NCI-H1092 treated with DMSO at 0.1 percent for 48 hours (cell line): ENCODE measurements at regions not wholly inside any gene's neighbourhood (a gene's known extent, or its start where the extent isn't known, plus 50 kb on each side); places are given as distances from the start of the nearest gene placed in this dataset.
"Not testable (repeated sequence)": the region's sequence is repeated elsewhere in the genome, so short reads cannot be mapped to it uniquely, and the experiment has no call there.

Source experiments
- DNase-seq: peaks from one replicate; lab custom pipeline; 2025; lab: John Stamatoyannopoulos, UW

DNA sequence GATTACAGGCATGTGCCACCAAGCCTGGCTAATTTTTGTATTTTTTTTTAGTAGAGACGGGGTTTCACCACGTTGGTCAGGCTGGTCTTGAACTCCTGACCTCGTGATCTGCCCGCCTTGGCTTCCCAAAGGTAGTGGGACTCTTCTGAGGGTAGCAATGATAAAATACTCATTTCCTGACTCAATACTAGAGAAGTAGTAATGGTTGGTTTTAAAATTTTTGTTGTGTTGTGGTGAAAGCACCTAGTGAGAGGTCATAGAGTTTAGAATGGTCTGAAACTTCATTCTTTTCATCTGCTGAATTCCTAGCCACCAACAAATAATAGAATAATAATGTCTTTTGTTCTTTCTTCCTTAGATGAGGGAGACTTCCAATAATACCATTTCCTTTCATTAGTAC lies 422.1 kb downstream of the PSAT1 start:
- DNase-seq = not testable (repeated sequence)

- DNase-seq = no peak
These were observed 428.0 kb downstream of the PSAT1 start for GRCh38 chr9:78724896-78725295.

DNA sequence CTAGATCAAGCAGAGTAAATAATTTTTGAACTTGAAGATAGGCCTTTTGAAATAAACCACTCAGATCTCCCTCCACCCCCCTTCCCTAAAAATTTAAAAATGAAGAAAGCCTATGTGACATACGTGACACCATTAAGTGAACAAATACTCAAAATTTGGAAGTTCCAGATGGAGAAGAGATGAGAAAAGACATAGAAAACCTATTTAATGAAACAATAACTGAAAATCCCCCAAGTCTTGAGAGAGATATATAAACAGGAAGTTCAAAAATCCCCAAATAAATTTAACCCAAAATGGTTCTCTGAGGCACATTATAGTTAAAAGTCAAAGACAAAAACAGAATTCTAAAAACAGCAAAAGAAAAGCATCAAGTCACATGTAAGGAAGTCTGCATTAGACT lies 428.6 kb downstream of the PSAT1 start:
- no peak for DNase-seq

DNA sequence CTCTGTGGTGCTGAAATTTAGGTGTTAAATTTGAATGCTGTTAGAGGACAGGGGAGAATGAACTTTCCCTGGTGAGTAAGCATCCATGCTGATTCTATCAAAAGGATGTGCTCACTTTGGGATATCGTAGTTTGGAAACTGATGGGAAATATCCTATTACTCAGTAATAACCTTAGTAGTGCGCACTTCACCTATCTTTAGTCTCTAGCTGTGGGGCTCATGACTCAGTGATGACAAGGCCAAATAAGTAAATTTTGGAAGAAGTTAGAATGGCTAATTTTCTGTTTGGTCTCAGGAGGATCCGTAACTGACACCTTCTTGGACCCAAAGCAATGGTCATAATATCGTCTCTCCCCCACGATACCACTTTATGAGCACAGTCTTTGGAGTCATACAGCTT lies 448.4 kb downstream of the PSAT1 start:
- DNase-seq = no peak

- peak; percentile 29 for DNase-seq
These were observed 449.1 kb downstream of the PSAT1 start for GRCh38 chr9:78746010-78746409.

GRCh38 chr9:78753039-78753438 lies 456.1 kb downstream of the PSAT1 start:
- no peak for DNase-seq

GRCh38 chr9:78756813-78757510 lies 460.0 kb downstream of the PSAT1 start:
- no peak for DNase-seq

DNA sequence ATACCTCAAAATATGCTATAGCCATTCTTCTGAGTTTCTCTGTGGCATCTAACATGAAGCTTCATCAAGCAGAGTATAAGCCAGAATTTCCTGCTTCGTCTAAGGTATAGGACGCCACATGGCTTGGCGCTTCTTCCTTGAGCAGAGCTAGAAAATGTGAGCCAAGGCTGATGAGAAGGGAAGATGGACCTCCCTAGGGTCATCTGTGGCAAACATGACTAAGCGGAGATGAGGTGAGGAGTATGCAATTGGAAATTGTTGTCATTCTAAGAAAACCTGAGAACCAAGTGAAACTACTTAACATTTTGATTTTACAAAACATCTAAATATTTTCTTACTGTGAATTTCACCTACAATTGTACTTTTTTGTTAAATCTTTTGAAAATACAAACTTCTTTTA lies 466.5 kb downstream of the PSAT1 start:
- DNase-seq = no peak

GRCh38 chr9:78765861-78766260 lies 468.9 kb downstream of the PSAT1 start:
- no peak for DNase-seq

DNA sequence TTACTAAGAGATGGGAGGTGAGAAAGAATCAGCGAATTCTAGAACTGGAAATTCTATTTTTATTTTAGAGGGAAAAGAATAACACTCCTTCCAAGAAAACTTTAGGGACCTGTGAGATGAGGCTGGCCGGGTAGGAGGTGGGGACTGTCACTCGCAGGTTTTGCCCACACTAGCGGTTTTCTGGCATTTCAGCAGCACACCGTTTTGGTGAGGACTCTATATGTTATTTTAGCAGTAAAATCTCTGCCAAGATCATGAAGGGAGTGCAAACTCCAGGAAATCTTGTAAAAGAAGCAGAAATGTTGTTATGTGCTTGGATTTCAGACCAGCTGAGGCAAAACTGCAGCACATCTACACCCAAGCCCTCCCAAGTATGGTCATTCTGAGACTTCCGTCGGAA lies 470.6 kb downstream of the PSAT1 start:
- no peak for DNase-seq

DNA sequence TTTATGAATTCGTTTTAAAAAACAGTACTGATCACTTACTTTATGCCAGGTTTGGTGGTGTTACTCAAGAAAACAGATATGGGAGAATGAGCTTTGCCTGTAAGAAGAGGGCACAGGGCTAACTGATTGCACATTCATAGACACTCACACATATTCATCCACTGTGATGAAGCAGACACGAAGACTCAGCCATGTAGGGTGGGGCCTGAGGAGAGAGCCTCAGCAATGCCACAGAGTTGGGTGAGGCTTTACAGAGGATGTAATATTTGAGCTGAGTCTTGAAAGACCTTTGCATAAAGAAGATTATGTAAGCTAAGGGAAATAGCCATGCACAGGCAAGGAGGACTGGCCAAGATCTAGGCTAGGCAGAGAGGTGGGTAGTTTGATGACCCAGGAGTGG lies 472.8 kb downstream of the PSAT1 start:
- no peak for DNase-seq

DNA sequence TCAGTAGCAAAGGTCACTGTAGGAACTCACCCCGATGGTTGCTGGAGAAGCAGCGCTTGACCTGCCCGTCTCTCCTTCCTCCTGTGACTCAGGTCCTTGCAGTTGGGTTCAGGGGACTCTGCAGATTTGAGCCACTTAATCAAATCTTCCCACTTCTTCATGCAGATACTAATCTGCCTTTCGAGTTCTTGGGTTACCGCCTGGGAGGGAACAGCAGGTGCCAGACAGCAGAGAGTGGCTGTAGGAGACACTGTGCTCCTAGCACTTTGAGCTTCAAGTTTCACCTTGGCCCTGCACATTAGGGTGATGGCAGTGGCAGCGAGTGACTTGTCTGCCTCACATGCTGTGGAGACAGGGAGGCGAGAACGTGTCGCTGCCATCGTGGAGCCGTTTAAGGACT lies 478.3 kb downstream of the PSAT1 start:
- no peak for DNase-seq

- no peak for DNase-seq
These were observed 478.9 kb downstream of the PSAT1 start for GRCh38 chr9:78775696-78776295.

DNA sequence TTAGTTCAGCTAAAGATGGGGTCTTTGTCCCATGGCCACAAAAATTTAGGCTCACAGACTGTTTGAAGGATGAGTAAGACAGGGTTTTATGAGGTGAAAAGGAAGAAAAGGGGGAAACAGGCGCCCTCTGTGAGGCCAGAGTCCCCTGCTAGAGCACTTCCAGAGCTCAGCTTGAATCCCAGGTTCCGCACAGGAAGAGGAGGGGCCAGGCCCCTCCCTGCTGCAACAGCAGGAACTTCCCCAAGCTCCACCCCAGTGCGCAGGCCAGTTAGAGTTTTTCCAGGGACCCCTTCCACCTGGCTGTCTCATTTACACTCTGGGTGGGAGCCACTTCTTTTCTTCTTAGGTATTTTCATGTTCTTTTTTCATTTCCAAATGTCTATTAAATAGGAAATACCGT lies 480.8 kb downstream of the PSAT1 start:
- DNase-seq = no peak

DNA sequence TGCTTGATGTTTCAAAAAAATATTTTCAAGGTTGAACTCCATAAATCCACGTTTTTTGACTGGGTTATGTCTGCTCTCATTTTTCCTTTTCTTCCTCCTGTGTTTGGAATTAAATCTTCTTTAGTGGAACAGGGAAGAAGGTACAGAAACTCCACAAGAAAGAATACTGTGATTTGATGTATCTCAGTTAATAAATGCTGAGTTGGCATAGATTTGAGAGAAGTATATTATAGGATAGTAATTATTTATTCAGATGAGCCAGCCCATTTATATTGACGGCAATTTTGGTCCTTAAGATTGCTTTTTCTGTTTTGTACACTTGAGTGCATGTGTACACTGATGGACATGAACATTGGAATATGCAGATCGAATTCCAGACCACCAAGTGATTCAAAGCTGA lies 481.4 kb downstream of the PSAT1 start:
- no peak for DNase-seq

- no peak for DNase-seq
These were observed 482.0 kb downstream of the PSAT1 start for GRCh38 chr9:78778861-78779374.

- no peak for DNase-seq
These were observed 484.8 kb downstream of the PSAT1 start for GRCh38 chr9:78781681-78782080.

GRCh38 chr9:78782234-78782633 lies 485.3 kb downstream of the PSAT1 start:
- DNase-seq = no peak

- DNase-seq = no peak
These were observed 485.9 kb downstream of the PSAT1 start for GRCh38 chr9:78782858-78783257.

GRCh38 chr9:78783743-78784142 lies 486.8 kb downstream of the PSAT1 start:
- DNase-seq = no peak

DNA sequence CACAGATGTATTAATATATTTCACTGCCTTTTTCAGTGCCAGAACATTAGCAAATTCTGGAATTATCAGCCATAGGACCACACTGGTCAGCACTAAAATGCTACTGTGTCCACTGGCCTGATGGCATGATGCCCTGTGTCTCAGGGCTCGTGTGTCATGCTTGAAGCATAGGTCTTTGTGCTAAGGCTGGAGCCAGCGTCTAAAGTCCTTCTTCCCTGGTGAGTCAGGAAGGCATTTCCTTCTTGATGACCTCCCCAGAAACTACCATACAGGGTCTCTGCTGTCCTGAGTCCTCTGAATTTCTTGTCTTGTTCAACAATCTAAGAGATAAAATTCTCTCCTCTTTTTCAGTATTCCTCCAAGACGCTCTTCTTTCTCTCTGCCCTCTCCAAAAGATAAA lies 489.9 kb downstream of the PSAT1 start:
- no peak for DNase-seq

DNA sequence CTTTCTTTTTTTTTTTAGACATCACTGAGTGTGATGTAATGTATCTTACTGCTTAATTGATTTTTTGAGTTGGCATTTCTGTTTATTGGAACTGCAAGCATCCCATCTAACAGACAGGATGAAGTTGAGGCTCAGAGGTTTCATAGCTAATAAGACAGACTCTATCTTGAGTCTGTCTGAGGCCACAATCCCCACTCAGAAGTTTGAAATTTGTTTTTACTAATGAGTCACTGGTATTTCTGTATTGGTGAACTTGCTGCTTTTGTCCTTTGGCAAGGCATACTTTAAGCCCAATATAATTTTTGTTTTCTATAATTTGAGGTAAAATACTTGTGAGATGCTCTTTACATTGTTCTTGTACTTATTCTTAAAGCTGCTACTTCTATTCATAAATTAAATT lies 491.2 kb downstream of the PSAT1 start:
- DNase-seq = no peak

DNA sequence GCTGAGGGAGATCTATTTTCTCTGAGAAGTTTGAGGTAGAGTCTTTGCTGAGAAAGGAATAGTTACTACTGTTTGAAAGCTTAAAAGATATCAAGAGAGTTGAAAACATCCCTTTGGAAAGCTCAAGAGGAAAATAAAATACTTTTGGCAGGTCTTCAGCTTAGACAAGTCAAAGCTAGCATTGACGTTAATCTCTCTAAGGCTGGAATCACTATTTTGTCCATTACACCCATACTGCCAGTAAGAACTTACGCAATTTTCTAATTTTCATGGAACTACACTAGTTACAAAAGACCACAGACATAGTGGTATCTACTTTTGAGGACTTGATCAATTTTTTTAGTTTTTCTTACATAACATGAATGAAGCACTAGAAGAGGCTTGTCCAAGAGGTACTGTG lies 494.9 kb downstream of the PSAT1 start:
- no peak for DNase-seq

DNA sequence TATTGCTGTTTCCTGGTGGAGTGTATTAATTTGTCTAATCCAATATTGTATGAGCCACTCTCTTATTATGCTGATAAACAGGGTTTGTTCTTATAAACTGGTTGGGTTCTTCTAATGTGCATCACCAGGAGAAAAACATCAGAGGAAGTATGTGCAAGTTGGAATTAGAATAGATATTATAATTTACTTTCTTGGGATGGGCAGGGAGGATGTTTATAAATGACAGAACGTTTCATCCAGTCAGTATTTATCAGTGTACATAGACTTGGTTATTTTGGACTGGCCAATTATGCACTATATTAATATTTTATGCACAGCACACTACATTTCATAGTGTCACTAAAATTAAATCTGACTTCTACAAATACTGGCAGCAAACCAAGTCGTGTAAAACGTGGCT lies 495.8 kb downstream of the PSAT1 start:
- DNase-seq = no peak
